SK-N-SH treated with all-trans-retinoic acid at 6 μM for 48 hours (cell line): ENCODE measurements at regions not wholly inside any gene's neighbourhood (a gene's known extent, or its start where the extent isn't known, plus 50 kb on each side); places are given as distances from the start of the nearest gene placed in this dataset.

Experiments used
- ATAC-seq: fragments of 200-7000 bp; cut with Tn5 transposase; 3 replicates; pipeline ENCODE4 v1.9.1; 2020; ENCODE audit warnings: mild to moderate bottlenecking, moderate library complexity
- ARNTL ChIP-seq: fragments of 450-650 bp; formaldehyde crosslinking; IDR thresholded peaks from 2 replicates; pipeline ENCODE4 v1.5.0; 2020; ENCODE audit warnings: low read depth, mild to moderate bottlenecking, moderate library complexity, borderline replicate concordance
- BACH2 ChIP-seq: fragments of 250-450 bp; sonication (Bioruptor Pico); IDR thresholded peaks from 2 replicates; pipeline ENCODE4 v1.9.0; 2021; ENCODE audit warnings: mild to moderate bottlenecking, borderline replicate concordance
- CREB5 ChIP-seq: fragments of 250-450 bp; sonication (Bioruptor Pico); IDR thresholded peaks from 2 replicates; pipeline ENCODE4 v1.5.1; 2020; ENCODE audit warnings: low read depth, mild to moderate bottlenecking, moderate library complexity
- CSDC2 ChIP-seq: fragments of 250-450 bp; sonication (Bioruptor Pico); IDR thresholded peaks from 2 replicates; pipeline ENCODE4 v1.5.0; 2020; ENCODE audit warnings: mild to moderate bottlenecking, moderate library complexity
- CSRNP3 ChIP-seq: fragments of 250-450 bp; sonication (Bioruptor Pico); IDR thresholded peaks from 2 replicates; pipeline ENCODE4 v1.5.1; 2021; ENCODE audit warnings: mild to moderate bottlenecking, moderate library complexity
- ESRRG ChIP-seq: fragments of 250-450 bp; sonication (Bioruptor Pico); IDR thresholded peaks from 2 replicates; pipeline ENCODE4 v1.6.1; 2021; ENCODE audit warnings: mild to moderate bottlenecking
- GLIS3 ChIP-seq: fragments of 250-450 bp; sonication (Bioruptor Pico); IDR thresholded peaks from 2 replicates; pipeline ENCODE4 v1.5.0; 2020; ENCODE audit warnings: mild to moderate bottlenecking, moderate library complexity
- ISL1 ChIP-seq: fragments of 250-450 bp; sonication (Bioruptor Pico); IDR thresholded peaks from 2 replicates; pipeline ENCODE4 v2.1.2; 2022; ENCODE audit warnings: mild to moderate bottlenecking, moderate library complexity
- OSR1 ChIP-seq: fragments of 250-450 bp; sonication (Bioruptor Pico); IDR thresholded peaks from 2 replicates; pipeline ENCODE4 v1.8.0; 2022; ENCODE audit warnings: moderate library complexity, mild to moderate bottlenecking, inconsistent platforms
- PATZ1 ChIP-seq: fragments of 250-450 bp; sonication (Bioruptor Pico); IDR thresholded peaks from 2 replicates; pipeline ENCODE4 v1.8.0; 2020; ENCODE audit warnings: mild to moderate bottlenecking, moderate library complexity, borderline replicate concordance
- POU6F1 ChIP-seq: fragments of 250-450 bp; sonication (Bioruptor Pico); IDR thresholded peaks from 2 replicates; pipeline ENCODE4 v1.8.0; 2021; ENCODE audit warnings: low read depth, mild to moderate bottlenecking, moderate library complexity, borderline replicate concordance
- PPARA ChIP-seq: fragments of 250-450 bp; sonication (Bioruptor Pico); IDR thresholded peaks from 2 replicates; pipeline ENCODE4 v1.5.0; 2020; ENCODE audit warnings: mild to moderate bottlenecking, borderline replicate concordance
- RARB ChIP-seq: fragments of 250-450 bp; sonication (Bioruptor Pico); IDR thresholded peaks from 2 replicates; pipeline ENCODE4 v1.8.0; 2021; ENCODE audit warnings: mild to moderate bottlenecking, moderate library complexity
- SNAI2 ChIP-seq: fragments of 250-450 bp; sonication (Bioruptor Pico); IDR thresholded peaks from 2 replicates; pipeline ENCODE4 v1.5.0; 2020; ENCODE audit warnings: mild to moderate bottlenecking, moderate library complexity
- TCF4 ChIP-seq: fragments of 250-450 bp; sonication (Bioruptor Pico); IDR thresholded peaks from 2 replicates; pipeline ENCODE4 v1.8.0; 2021; ENCODE audit warnings: mild to moderate bottlenecking, moderate library complexity, borderline replicate concordance
- TOX ChIP-seq: fragments of 250-450 bp; sonication (Bioruptor Pico); IDR thresholded peaks from 2 replicates; pipeline ENCODE4 v1.8.0; 2021; ENCODE audit warnings: mild to moderate bottlenecking, moderate library complexity, borderline replicate concordance
- TSHZ2 ChIP-seq: fragments of 250-450 bp; sonication (Bioruptor Pico); IDR thresholded peaks from 2 replicates; pipeline ENCODE4 v1.5.0; 2020; ENCODE audit warnings: mild to moderate bottlenecking, moderate library complexity
- ZC3H10 ChIP-seq: fragments of 250-450 bp; sonication (Bioruptor Pico); IDR thresholded peaks from 2 replicates; pipeline ENCODE4 v1.5.1; 2021; ENCODE audit warnings: mild to moderate bottlenecking, moderate library complexity
- ZFP3 ChIP-seq: fragments of 250-450 bp; sonication (Bioruptor Pico); IDR thresholded peaks from 2 replicates; pipeline ENCODE4 v1.5.0; 2020; ENCODE audit warnings: mild to moderate bottlenecking, moderate library complexity
- ZFP30 ChIP-seq: fragments of 450-650 bp; formaldehyde crosslinking; IDR thresholded peaks from 2 replicates; pipeline ENCODE4 v1.5.0; 2022; ENCODE audit warnings: mild to moderate bottlenecking, moderate library complexity
- ZNF565 ChIP-seq: fragments of 450-650 bp; formaldehyde crosslinking; conservative IDR thresholded peaks from 2 replicates; pipeline ENCODE4 v1.5.0; 2020; ENCODE audit warnings: low read depth, mild to moderate bottlenecking, moderate library complexity
- ZNF70 ChIP-seq: fragments of 450-650 bp; formaldehyde crosslinking; IDR thresholded peaks from 2 replicates; pipeline ENCODE4 v1.5.0; 2020; ENCODE audit warnings: mild to moderate bottlenecking, moderate library complexity
- ZNF8 ChIP-seq: fragments of 450-650 bp; formaldehyde crosslinking; IDR thresholded peaks from 2 replicates; pipeline ENCODE4 v1.5.0; 2020; ENCODE audit warnings: mild to moderate bottlenecking, moderate library complexity

GRCh38 chr4:27161191-27161590, 300.6 kb downstream of the STIM2 start:
- TF ChIP-seq ZC3H10 (no peak), ZNF8 (CRISPR knock-in tag) (no peak), ESRRG (CRISPR knock-in tag) (no peak)
- ATAC-seq, result no peak

GRCh38 chr4:27168783-27169182, 308.1 kb downstream of the STIM2 start:
- ATAC-seq, result no peak

GRCh38 chr4:27173280-27173679, 312.6 kb downstream of the STIM2 start:
- no peak for ATAC-seq
- TF ChIP-seq ZNF70 (CRISPR knock-in tag) (no peak), TCF4 (CRISPR knock-in tag) (no peak), BACH2 (CRISPR knock-in tag) (no peak), CSRNP3 (CRISPR knock-in tag) (no peak), ESRRG (CRISPR knock-in tag) (no peak), RARB (CRISPR knock-in tag) (no peak)

More at GRCh38 chr4:27168783-27169182, 308.1 kb downstream of the STIM2 start:
- no peak for TF ChIP-seq TCF4 (CRISPR knock-in tag)
- TF ChIP-seq ZFP30 (CRISPR knock-in tag), result no peak
- no peak for TF ChIP-seq ZNF8 (CRISPR knock-in tag)
- no peak for TF ChIP-seq ESRRG (CRISPR knock-in tag)
- TF ChIP-seq SNAI2, result no peak
- no peak for TF ChIP-seq ARNTL (CRISPR knock-in tag)

GRCh38 chr4:27176400-27176799, 315.8 kb downstream of the STIM2 start:
- ATAC-seq, result peak; percentile 75; the same call in 2 of the 3 replicates
- TF ChIP-seq ZFP3 (no peak), CREB5 (CRISPR knock-in tag) (no peak), CSRNP3 (CRISPR knock-in tag) (no peak), TCF4 (CRISPR knock-in tag) (no peak), PPARA (CRISPR knock-in tag) (no peak), ESRRG (CRISPR knock-in tag) (no peak), TOX (CRISPR knock-in tag) (no peak), TSHZ2 (no peak), ISL1 (CRISPR knock-in tag) (no peak), ZC3H10 (no peak), RARB (CRISPR knock-in tag) (no peak), BACH2 (CRISPR knock-in tag) (no peak), CSDC2 (no peak), PATZ1 (CRISPR knock-in tag) (no peak), GLIS3 (no peak), ZNF565 (CRISPR knock-in tag) (no peak), OSR1 (CRISPR knock-in tag) (no peak), POU6F1 (CRISPR knock-in tag) (no peak), ZFP30 (CRISPR knock-in tag) (no peak), ZNF8 (CRISPR knock-in tag) (no peak)
